C4-2B (cell line): ENCODE measurements at regions not wholly inside any gene's neighbourhood (a gene's known extent, or its start where the extent isn't known, plus 50 kb on each side); places are given as distances from the start of the nearest gene placed in this dataset.
A peak's percentile ranks its signal among the peaks of the same experiment; 100 is the strongest.

ENCODE experiments used
- H3K27ac ChIP-seq: fragments of 450-650 bp; 2 replicates; pipeline ENCODE4 v1.5.1; 2017
- ZFX ChIP-seq: fragments of 450-650 bp; IDR thresholded peaks from 2 replicates; pipeline ENCODE4 v1.6.1; 2017
- TF ChIP-seq, protein P1 (sequence below): fragments of 450-650 bp; conservative IDR thresholded peaks from 2 replicates; pipeline ENCODE4 v1.5.1; 2017; ENCODE audit warnings: mild to moderate bottlenecking

DNA sequence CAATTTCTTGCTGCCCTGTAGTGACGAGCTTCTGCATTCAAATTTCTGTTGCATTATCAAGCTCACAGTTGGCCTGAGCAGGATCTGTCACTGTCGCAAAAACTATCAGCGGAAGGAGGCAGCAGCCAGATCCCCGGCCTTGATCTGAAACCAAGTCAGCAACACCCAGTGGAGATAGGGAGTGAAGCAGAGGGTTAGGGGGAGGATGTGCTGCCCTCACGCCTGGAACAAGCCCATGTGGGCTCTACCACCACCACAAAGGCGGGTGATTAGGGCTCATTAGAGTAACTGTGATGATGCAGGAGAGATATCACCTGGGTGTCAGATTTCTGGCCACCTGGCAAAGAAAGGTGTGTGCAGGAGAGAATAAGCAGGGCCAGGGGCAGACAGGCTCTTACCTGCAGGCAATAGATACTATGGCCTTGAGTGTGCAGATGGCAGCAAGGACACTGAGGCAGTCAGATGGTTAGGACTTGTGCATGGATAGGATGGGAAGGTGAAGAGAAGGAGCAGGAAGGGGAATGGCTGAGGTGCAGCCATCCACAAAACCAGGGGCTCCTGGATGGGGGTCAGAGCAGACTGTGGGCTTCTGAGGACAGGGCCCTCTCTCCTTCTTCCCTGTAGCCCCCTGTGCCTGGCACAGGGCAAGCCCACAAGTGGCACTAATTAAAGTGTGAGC, 417.3 kb downstream of the RPS24 start:
- no peak overlapping the region for H3K27ac ChIP-seq
- no peak for TF ChIP-seq ZFX
- TF ChIP-seq, protein P1, sequence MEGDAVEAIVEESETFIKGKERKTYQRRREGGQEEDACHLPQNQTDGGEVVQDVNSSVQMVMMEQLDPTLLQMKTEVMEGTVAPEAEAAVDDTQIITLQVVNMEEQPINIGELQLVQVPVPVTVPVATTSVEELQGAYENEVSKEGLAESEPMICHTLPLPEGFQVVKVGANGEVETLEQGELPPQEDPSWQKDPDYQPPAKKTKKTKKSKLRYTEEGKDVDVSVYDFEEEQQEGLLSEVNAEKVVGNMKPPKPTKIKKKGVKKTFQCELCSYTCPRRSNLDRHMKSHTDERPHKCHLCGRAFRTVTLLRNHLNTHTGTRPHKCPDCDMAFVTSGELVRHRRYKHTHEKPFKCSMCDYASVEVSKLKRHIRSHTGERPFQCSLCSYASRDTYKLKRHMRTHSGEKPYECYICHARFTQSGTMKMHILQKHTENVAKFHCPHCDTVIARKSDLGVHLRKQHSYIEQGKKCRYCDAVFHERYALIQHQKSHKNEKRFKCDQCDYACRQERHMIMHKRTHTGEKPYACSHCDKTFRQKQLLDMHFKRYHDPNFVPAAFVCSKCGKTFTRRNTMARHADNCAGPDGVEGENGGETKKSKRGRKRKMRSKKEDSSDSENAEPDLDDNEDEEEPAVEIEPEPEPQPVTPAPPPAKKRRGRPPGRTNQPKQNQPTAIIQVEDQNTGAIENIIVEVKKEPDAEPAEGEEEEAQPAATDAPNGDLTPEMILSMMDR = no peak

DNA sequence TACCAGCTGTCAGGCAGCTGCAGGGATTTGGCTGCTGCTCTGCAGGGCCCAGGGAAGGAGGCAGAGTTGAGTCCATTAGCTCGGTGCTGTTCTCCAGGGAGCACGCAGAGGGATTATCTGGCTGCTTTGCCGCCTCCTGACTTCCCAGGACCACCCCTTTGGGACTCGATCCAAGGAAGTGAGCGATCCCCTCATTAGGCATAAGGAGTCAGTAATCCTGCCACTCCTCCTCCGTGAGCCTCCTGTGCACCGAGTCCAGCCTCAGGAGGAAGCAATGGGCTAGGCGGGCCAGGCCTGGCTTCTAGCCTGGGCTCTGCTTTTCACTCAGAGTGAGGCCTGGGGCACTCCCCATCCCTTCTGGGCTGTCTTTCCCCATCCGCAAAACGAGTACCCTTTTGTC, 417.9 kb downstream of the RPS24 start:
- H3K27ac ChIP-seq = no peak overlapping the region
- TF ChIP-seq, protein P1 = no peak
- TF ChIP-seq ZFX = no peak

DNA sequence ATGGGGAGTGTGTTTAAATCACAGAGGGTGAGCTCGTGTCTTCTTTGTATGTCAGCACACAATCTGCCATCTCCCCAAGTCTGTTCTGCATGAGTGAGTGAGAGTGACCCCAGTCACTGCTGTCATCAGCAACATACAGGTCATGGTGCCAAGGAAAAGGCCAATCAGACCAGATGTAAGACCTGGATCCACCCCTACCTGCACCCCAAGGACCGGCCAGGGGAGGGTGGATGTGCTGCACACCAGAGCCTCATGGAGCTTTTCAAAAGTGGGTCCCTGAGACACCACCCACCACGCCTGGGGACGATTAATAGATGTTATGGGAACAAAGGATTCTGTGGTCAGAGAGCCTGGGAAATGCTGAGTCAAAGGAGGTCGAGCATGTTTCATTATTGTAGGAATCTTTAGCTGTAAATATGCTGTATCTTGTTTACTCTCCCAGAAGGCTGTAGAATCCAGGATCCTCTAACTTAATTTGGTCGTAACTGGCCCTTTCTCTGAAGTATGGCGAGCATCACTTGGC, 420.5 kb downstream of the RPS24 start:
- no peak overlapping the region for H3K27ac ChIP-seq
- TF ChIP-seq ZFX = no peak
- TF ChIP-seq, protein P1 = no peak

DNA sequence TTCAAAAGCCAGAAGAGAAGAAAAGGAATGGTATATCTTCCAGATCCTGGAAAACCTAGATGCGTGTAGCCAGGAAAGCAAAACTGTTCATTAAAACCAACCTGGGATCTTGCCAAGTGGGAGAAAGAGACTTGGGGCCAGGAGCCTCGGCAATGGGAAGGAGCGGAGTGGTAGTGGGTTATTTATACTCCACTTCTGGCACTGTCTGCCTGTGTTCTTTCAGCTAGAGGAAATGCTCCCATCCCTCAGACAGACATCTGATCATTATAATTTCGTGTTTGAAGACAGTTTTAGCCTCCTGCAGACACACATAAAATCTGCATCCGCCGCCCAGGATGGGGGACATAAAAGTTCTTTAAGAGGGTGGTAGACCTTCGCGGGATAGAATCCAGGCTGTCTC, 421.6 kb downstream of the RPS24 start:
- no peak for TF ChIP-seq ZFX
- TF ChIP-seq, protein P1 = no peak
- no peak overlapping the region; the same call in 1 of the 2 replicates for H3K27ac ChIP-seq

DNA sequence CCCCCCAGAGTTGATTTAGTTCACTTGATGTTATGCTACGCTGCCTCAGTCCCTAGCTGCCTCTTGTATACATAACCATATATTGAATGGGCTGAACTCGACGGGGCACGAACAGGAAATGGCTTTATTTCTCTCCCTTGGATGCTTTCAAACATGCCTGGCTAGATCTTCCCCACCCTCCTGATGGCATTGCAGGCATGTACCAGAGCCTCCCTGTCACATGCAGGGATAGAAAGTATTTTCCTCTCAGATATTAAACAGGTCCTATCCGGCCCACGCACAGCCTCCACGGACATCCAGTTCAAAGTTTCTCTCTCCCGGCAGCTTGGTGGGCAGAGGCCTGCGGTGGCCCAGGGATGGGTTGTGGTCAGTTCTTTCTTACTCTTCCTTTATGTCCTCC, 422.1 kb downstream of the RPS24 start:
- TF ChIP-seq ZFX = no peak
- TF ChIP-seq, protein P1 = no peak
- no peak overlapping the region; the same call in 1 of the 2 replicates for H3K27ac ChIP-seq

DNA sequence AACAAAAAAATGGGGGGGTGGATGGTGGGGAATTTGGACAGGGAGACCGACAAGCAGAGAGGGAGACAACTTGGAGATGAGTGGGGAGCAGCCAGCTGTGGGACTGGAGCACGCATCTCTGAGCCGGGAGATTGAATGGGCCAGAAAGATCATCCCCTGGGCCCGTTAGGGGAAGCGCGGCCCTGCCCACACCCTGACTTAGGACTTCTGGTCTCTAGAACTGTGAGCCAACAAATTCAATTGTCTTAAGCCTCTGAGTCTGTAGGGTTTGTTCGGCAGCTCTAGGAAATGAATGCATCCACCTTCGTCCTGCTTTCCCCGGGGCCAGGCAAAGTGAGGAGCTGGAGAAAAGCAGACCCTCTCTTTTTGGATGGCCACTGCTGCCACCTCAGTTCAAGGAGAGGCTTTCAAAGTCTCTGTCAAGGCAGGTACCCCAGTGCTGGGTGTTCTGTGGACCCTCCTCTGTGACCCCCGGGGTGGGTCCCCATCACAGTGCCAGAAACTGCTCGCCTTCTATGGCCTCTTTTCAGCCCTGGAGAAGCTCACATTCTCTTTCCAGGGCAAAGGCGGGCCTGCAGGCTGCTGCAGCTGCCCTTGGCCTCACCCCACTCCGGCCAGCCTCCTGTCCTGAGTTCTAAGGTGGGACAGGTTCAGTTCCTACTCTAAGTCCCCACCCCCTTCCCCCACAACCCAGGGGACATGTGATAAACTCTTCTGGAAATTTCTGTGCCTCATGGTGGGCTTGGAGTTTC, 423.2 kb downstream of the RPS24 start:
- TF ChIP-seq ZFX = no peak
- TF ChIP-seq, protein P1 = no peak
- H3K27ac ChIP-seq = peak overlapping the region; percentile 64
